ENCODE measurements at regions not wholly inside any gene's neighbourhood (a gene's known extent, or its start where the extent isn't known, plus 50 kb on each side); places are given as distances from the start of the nearest gene placed in this dataset.

DNA sequence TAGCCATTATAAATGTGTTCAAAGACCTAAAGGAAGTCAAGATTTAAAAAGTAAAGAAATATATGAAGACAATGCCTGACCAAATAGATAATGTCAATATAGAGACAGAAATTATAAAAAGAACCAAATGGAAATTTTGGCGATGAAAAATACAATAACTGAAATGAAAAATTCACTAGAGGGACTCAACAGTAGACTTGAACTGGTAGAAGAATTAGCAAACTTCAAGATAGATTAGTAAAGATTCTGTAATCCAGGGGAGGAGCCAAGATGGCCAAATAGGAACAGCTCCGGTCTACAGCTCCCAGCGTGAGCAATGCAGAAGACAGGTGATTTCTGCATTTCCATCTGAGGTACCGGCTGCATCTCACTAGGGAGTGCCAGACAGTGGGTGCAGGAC, 433.2 kb downstream of the HINT1 start:
- Histone ChIP-seq H3K9me3 (ENCODE audit: control insufficient read depth in 1 of 2, insufficient read depth in 1 of 2, low read depth in 1 of 2, low read length in 2 of 2) (no peaks in the 10 kb centered on the region), H3K27ac (ENCODE audit: low read depth, low read length) (no peak overlapping the region), H3K27me3 (ENCODE audit: insufficient read depth, low read length) (no peaks in the 10 kb centered on the region), H3K4me3 (replicated peaks in 1 of 2; ENCODE audit: low read depth in 1 of 2, low read length in 2 of 2) (no peak overlapping the region), H4K20me1 (ENCODE audit: insufficient read depth) (no peaks in the 10 kb centered on the region), H2AFZ (ENCODE audit: low read depth, low read length, poor library complexity, severe bottlenecking) (no peak overlapping the region), H3K79me2 (ENCODE audit: insufficient read depth, low read length) (no peaks in the 10 kb centered on the region), H3K4me2 (ENCODE audit: low read length) (no peak overlapping the region), H3K4me1 (ENCODE audit: control insufficient read depth in 1 of 2, insufficient read depth in 2 of 2, low read length in 2 of 2) (no peaks in the 10 kb centered on the region), H3K9me2 (ENCODE audit: insufficient read depth) (no peaks in the 10 kb centered on the region), H3K9ac (ENCODE audit: low read length) (no peak overlapping the region), H3K36me3 (ENCODE audit: control insufficient read depth in 1 of 2, insufficient read depth in 2 of 2, low read length in 2 of 2) (no peaks in the 10 kb centered on the region)
- no peak for DNase-seq (ENCODE audit: low read depth, low spot score)
- ChIA-PET RAD21 (ENCODE audit: low non-redundant PET in 1 of 2, low total read pairs in 2 of 2, uncharacterized antibody in 2 of 2, unreplicated experiment in 2 of 2) (no interaction called here), CTCF (no interaction called here), POLR2A (no interaction called here)
- TF ChIP-seq SIN3A (IDR thresholded peaks at IDR 0.05; ENCODE audit: low read depth): no peak
- TF ChIP-seq, protein P1, sequence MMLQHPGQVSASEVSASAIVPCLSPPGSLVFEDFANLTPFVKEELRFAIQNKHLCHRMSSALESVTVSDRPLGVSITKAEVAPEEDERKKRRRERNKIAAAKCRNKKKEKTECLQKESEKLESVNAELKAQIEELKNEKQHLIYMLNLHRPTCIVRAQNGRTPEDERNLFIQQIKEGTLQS (IDR thresholded peaks at IDR 0.05): no peak
- no peak for TF ChIP-seq POLR2AphosphoS5 (IDR thresholded peaks at IDR 0.05; ENCODE audit: low read depth, low read length)
- TF ChIP-seq TCF7L2 (IDR thresholded peaks at IDR 0.05; ENCODE audit: borderline replicate concordance, extremely low read depth, insufficient read depth, insufficient read length): no peak
- no peak for TF ChIP-seq ZNF274 (IDR thresholded peaks at IDR 0.05; ENCODE audit: low read depth, low read length)
- TF ChIP-seq SP1 (IDR thresholded peaks at IDR 0.05; ENCODE audit: low read depth): no peak
- no peak for TF ChIP-seq SRF (IDR thresholded peaks at IDR 0.05; ENCODE audit: low read depth)
- TF ChIP-seq, protein P2, sequence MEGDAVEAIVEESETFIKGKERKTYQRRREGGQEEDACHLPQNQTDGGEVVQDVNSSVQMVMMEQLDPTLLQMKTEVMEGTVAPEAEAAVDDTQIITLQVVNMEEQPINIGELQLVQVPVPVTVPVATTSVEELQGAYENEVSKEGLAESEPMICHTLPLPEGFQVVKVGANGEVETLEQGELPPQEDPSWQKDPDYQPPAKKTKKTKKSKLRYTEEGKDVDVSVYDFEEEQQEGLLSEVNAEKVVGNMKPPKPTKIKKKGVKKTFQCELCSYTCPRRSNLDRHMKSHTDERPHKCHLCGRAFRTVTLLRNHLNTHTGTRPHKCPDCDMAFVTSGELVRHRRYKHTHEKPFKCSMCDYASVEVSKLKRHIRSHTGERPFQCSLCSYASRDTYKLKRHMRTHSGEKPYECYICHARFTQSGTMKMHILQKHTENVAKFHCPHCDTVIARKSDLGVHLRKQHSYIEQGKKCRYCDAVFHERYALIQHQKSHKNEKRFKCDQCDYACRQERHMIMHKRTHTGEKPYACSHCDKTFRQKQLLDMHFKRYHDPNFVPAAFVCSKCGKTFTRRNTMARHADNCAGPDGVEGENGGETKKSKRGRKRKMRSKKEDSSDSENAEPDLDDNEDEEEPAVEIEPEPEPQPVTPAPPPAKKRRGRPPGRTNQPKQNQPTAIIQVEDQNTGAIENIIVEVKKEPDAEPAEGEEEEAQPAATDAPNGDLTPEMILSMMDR (IDR thresholded peaks at IDR 0.05 in 2 of 3, conservative IDR thresholded peaks at IDR 0.05 in 1 of 3; ENCODE audit: borderline replicate concordance in 1 of 3, insufficient read depth in 1 of 3, low read depth in 2 of 3, low read length in 2 of 3): no peak
- no peak for TF ChIP-seq EZH2 (IDR thresholded peaks at IDR 0.05)
- TF ChIP-seq CBX3 (IDR thresholded peaks at IDR 0.05; ENCODE audit: low read depth): no peak
- no peak for TF ChIP-seq RAD21 (IDR thresholded peaks at IDR 0.05; ENCODE audit: low read depth)
- TF ChIP-seq YY1 (IDR thresholded peaks at IDR 0.05; ENCODE audit: extremely low read depth, insufficient replicate concordance, low read depth, low read length): no peak
- no peak for TF ChIP-seq EZH2phosphoT487 (IDR thresholded peaks at IDR 0.05; ENCODE audit: borderline replicate concordance)
- TF ChIP-seq CEBPB (IDR thresholded peaks at IDR 0.05; ENCODE audit: low read depth): no peak
- TF ChIP-seq ZFX (IDR thresholded peaks at IDR 0.05): no peak
- TF ChIP-seq, protein P3, sequence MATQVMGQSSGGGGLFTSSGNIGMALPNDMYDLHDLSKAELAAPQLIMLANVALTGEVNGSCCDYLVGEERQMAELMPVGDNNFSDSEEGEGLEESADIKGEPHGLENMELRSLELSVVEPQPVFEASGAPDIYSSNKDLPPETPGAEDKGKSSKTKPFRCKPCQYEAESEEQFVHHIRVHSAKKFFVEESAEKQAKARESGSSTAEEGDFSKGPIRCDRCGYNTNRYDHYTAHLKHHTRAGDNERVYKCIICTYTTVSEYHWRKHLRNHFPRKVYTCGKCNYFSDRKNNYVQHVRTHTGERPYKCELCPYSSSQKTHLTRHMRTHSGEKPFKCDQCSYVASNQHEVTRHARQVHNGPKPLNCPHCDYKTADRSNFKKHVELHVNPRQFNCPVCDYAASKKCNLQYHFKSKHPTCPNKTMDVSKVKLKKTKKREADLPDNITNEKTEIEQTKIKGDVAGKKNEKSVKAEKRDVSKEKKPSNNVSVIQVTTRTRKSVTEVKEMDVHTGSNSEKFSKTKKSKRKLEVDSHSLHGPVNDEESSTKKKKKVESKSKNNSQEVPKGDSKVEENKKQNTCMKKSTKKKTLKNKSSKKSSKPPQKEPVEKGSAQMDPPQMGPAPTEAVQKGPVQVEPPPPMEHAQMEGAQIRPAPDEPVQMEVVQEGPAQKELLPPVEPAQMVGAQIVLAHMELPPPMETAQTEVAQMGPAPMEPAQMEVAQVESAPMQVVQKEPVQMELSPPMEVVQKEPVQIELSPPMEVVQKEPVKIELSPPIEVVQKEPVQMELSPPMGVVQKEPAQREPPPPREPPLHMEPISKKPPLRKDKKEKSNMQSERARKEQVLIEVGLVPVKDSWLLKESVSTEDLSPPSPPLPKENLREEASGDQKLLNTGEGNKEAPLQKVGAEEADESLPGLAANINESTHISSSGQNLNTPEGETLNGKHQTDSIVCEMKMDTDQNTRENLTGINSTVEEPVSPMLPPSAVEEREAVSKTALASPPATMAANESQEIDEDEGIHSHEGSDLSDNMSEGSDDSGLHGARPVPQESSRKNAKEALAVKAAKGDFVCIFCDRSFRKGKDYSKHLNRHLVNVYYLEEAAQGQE (IDR thresholded peaks at IDR 0.05; ENCODE audit: low read depth): no peak
- TF ChIP-seq JUND (IDR thresholded peaks at IDR 0.05): no peak
- TF ChIP-seq ELF1 (IDR thresholded peaks at IDR 0.05; ENCODE audit: borderline replicate concordance, low read depth): no peak
- TF ChIP-seq EGR1 (IDR thresholded peaks at IDR 0.05; ENCODE audit: low read depth): no peak
- intact Hi-C loops (cut with micrococcal nuclease): no loop called here
- BruUV-seq (replicated peaks): no TSS peak
- ATAC-seq: no peak

Data from HCT116 (cell line).